Transverse colon (tissue), 4 donors: ENCODE measurements at regions not wholly inside any gene's neighbourhood (a gene's known extent, or its start where the extent isn't known, plus 50 kb on each side); places are given as distances from the start of the nearest gene placed in this dataset.
"Not testable (repeated sequence)": the region's sequence is repeated elsewhere in the genome, so short reads cannot be mapped to it uniquely, and the experiment has no call there.

Experiments
- DNase-seq: peaks from one replicate; pipeline ENCODE4 v3.0.0-alpha.2; 2019
- H3K27ac ChIP-seq, 4 donors: fragments of 200-600 bp; sonication (generic); 2 replicates each; pipeline ENCODE4 v1.5.1; 2016 to 2018; ENCODE audit warnings: inconsistent platforms in 4 of 4
- H3K27me3 ChIP-seq: fragments of 200-600 bp; sonication (generic); 2 replicates; pipeline ENCODE4 v1.5.1; 2017; ENCODE audit warnings: inconsistent platforms
- H3K36me3 ChIP-seq, 4 donors: fragments of 200-600 bp; sonication (generic); 2 replicates each; pipeline ENCODE4 v1.5.1; 2017 to 2019; ENCODE audit warnings: inconsistent platforms in 4 of 4
- H3K4me1 ChIP-seq, 4 donors: fragments of 200-600 bp; sonication (generic); 2 replicates each; pipeline ENCODE4 v1.5.1; 2017 to 2020; ENCODE audit warnings: inconsistent platforms in 4 of 4
- H3K4me3 ChIP-seq, 4 donors: fragments of 200-600 bp; sonication (generic); 1 replicate in 1 of 4; 2 replicates in 3 of 4; pipeline versions ENCODE4 v1.5.1 to v1.6.1; 2017 to 2019; ENCODE audit warnings: inconsistent platforms in 4 of 4
- H3K9me3 ChIP-seq, 2 donors: fragments of 200-600 bp; sonication (generic); 2 replicates each; pipeline ENCODE4 v1.5.1; 2017 to 2019; ENCODE audit warnings: inconsistent platforms in 2 of 2
- CTCF ChIP-seq, 5 experiments: fragments of 200-600 bp in 3 of 5; fragments of 450-650 bp in 2 of 5; sonication (generic) in 3 of 5; IDR thresholded peaks; 1 replicate in 2 of 5; 2 replicates in 3 of 5; pipeline ENCODE4 v1.5.1; 2016 to 2017; ENCODE audit warnings: antibody characterized with exemption in 5 of 5, inconsistent platforms in 3 of 5, mild to moderate bottlenecking in 2 of 5, moderate library complexity in 1 of 5
- EP300 ChIP-seq: sonication (generic); formaldehyde crosslinking; IDR thresholded peaks from one replicate; pipeline ENCODE4 v1.6.1; 2017; ENCODE audit warnings: antibody characterized with exemption, low read depth
- POLR2A ChIP-seq: fragments of 450-650 bp; IDR thresholded peaks from one replicate; pipeline ENCODE4 v1.6.1; 2016; ENCODE audit warnings: antibody characterized with exemption, mild to moderate bottlenecking, moderate library complexity
- POLR2AphosphoS5 ChIP-seq, 3 donors: sonication (generic); formaldehyde crosslinking; IDR thresholded peaks; one replicate each; pipeline ENCODE4 v1.6.1; 2016; ENCODE audit warnings: antibody characterized with exemption in 3 of 3
- WGBS, 2 donors: methylation state at CpG; one replicate each; pipeline ENCODE4 v1.1.5; 2018; ENCODE audit warnings: low coverage in 1 of 2; 5-methylcytosine and 5-hydroxymethylcytosine counted together
- in situ Hi-C, 4 donors: fragments of 200-750 bp; cut with MboI; loops; one replicate each; pipeline versions ENCODE4 v1.15.0 to v1.15.1; 2017; ENCODE audit warnings: low sequenced_read_pairs in 3 of 4, low pct_ligation_motif_present in 1 of 4, low pct_unique_long_range_greater_than_20kb in 1 of 4
- intact Hi-C: fragments of 100-400 bp; cut with DNase I; formaldehyde crosslinking; loops from one replicate; pipeline ENCODE4 v1.15.1; 2023; ENCODE audit warnings: low total_unique reads

GRCh38 chr2:88396209-88396608 lies 56.3 kb downstream of the FOXI3 start:
- Histone ChIP-seq H3K4me1 (no peaks in the 10 kb centered on the region), H3K36me3 (no peaks in the 10 kb centered on the region), H3K27me3 (peaks cover 7% of the 10 kb centered on the region), H3K4me3 (no peak overlapping the region), H3K27ac (no peak overlapping the region), H3K9me3 (no peaks in the 10 kb centered on the region)
- intact Hi-C loops = no loop called here
- TF ChIP-seq CTCF (IDR thresholded peaks at IDR 0.05) (no peak), POLR2AphosphoS5 (IDR thresholded peaks at IDR 0.05) (no peak), EP300 (no peak), POLR2A (no peak)
- DNase-seq = no peak
- WGBS, 2 donors = 83 to 94% methylated on average over 2 to 4 of the region's 4 CpGs
- in situ Hi-C loops = no loop called here

- Histone ChIP-seq H3K4me1 (no peaks in the 10 kb centered on the region), H3K27me3 (no peaks in the 10 kb centered on the region), H3K36me3 (no peaks in the 10 kb centered on the region), H3K4me3 (no peak overlapping the region), H3K9me3 (no peaks in the 10 kb centered on the region), H3K27ac (no peak overlapping the region)
- no peak for DNase-seq
- TF ChIP-seq EP300 (no peak), CTCF (IDR thresholded peaks at IDR 0.05) (no peak), POLR2A (no peak), POLR2AphosphoS5 (IDR thresholded peaks at IDR 0.05) (no peak)
- 46 to 53% methylated on average over 1 of the region's 1 CpG for WGBS, 2 donors
- intact Hi-C loops (no loop called here), in situ Hi-C loops (no loop called here)
Observed at GRCh38 chr2:88377641-88377991, 74.9 kb downstream of the FOXI3 start.

GRCh38 chr2:88372042-88372441 lies 80.5 kb downstream of the FOXI3 start:
- 49 to 54% methylated on average over 3 of the region's 3 CpGs for WGBS, 2 donors
- in situ Hi-C loops (no loop called here), intact Hi-C loops (no loop called here)
- Histone ChIP-seq H3K4me3 (no peak overlapping the region), H3K9me3 (no peaks in the 10 kb centered on the region), H3K27ac (no peak overlapping the region), H3K27me3 (no peaks in the 10 kb centered on the region), H3K4me1 (no peaks in the 10 kb centered on the region), H3K36me3 (no peaks in the 10 kb centered on the region)
- no peak for DNase-seq
- no peak for TF ChIP-seq CTCF (IDR thresholded peaks at IDR 0.05)
- TF ChIP-seq POLR2AphosphoS5 (IDR thresholded peaks at IDR 0.05) = no peak
- TF ChIP-seq POLR2A = no peak
- no peak for TF ChIP-seq EP300

GRCh38 chr2:88365408-88365807 lies 87.1 kb downstream of the FOXI3 start:
- H3K4me1 ChIP-seq, H3K9me3 ChIP-seq, H3K36me3 ChIP-seq, DNase-seq, intact Hi-C loops, H3K27ac ChIP-seq, H3K4me3 ChIP-seq, in situ Hi-C loops, H3K27me3 ChIP-seq: not testable (repeated sequence)
- 83 to 86% methylated on average over 10 to 11 of the region's 11 CpGs for WGBS, 2 donors

- TF ChIP-seq EP300 (no peak), CTCF (IDR thresholded peaks at IDR 0.05) (no peak), POLR2AphosphoS5 (IDR thresholded peaks at IDR 0.05) (no peak), POLR2A (no peak)
- H3K4me1 ChIP-seq = peaks cover 0 to 4% (median 2%) of the 10 kb centered on the region in 4 donors
- WGBS, 2 donors = 35 to 62% methylated on average over 2 of the region's 2 CpGs
- H3K36me3 ChIP-seq = no peaks in the 10 kb centered on the region
- H3K4me3 ChIP-seq = no peak overlapping the region
- peaks cover 15% of the 10 kb centered on the region for H3K27me3 ChIP-seq
- intact Hi-C loops (no loop called here), in situ Hi-C loops (no loop called here)
- H3K27ac ChIP-seq = no peak overlapping the region
- H3K9me3 ChIP-seq = no peaks in the 10 kb centered on the region
- no peak for DNase-seq
Observed at GRCh38 chr2:88355486-88355885, 97.0 kb downstream of the FOXI3 start.
